Osteocyte (in vitro differentiated cells): ENCODE measurements at regions not wholly inside any gene's neighbourhood (a gene's known extent, or its start where the extent isn't known, plus 50 kb on each side); places are given as distances from the start of the nearest gene placed in this dataset.

Experiments
- DNase-seq: peaks from one replicate; pipeline ENCODE4 v3.0.0; 2021; ENCODE audit warnings: mixed read lengths; ENCODE audit not compliant: unreplicated experiment; ENCODE audit errors: extremely low spot score
- H3K27ac Mint-ChIP-seq: one replicate; pipeline ENCODE4 v1.8.0; 2021; ENCODE audit warnings: mild to moderate bottlenecking, mixed read lengths; ENCODE audit not compliant: unreplicated experiment
- H3K27me3 Mint-ChIP-seq: one replicate; pipeline ENCODE4 v1.8.0; 2021; ENCODE audit warnings: mixed read lengths; ENCODE audit not compliant: unreplicated experiment
- H3K36me3 Mint-ChIP-seq: one replicate; pipeline ENCODE4 v1.8.0; 2021; ENCODE audit warnings: mixed read lengths; ENCODE audit not compliant: unreplicated experiment
- H3K4me1 Mint-ChIP-seq: one replicate; pipeline ENCODE4 v1.8.0; 2021; ENCODE audit warnings: mixed read lengths; ENCODE audit not compliant: unreplicated experiment
- H3K4me3 Mint-ChIP-seq: one replicate; pipeline ENCODE4 v1.8.0; 2021; ENCODE audit warnings: mild to moderate bottlenecking, moderate library complexity, mixed read lengths; ENCODE audit not compliant: unreplicated experiment
- H3K9me3 Mint-ChIP-seq: one replicate; pipeline ENCODE4 v1.8.0; 2021; ENCODE audit warnings: mixed read lengths; ENCODE audit not compliant: unreplicated experiment
- CTCF ChIP-seq: fragments of 200-600 bp; sonication (generic); IDR thresholded peaks from 2 replicates; pipeline ENCODE4 v1.5.0; 2021; ENCODE audit warnings: antibody characterized with exemption, mild to moderate bottlenecking, moderate library complexity

GRCh38 chr6:41428996-41429421 is 93.6 kb downstream of the NCR2 start:
- peak overlapping the region; percentile 26 for H3K4me3 Mint-ChIP-seq
- no peaks in the 10 kb centered on the region for H3K36me3 Mint-ChIP-seq
- no peaks in the 10 kb centered on the region for H3K9me3 Mint-ChIP-seq
- H3K27ac Mint-ChIP-seq = peak overlapping the region; percentile 52
- DNase-seq = no peak
- TF ChIP-seq CTCF = no peak
- H3K27me3 Mint-ChIP-seq = no peaks in the 10 kb centered on the region
- H3K4me1 Mint-ChIP-seq = peaks cover 31% of the 10 kb centered on the region

GRCh38 chr6:41429506-41430504 is 94.4 kb downstream of the NCR2 start:
- H3K27ac Mint-ChIP-seq = peak overlapping the region; percentile 35
- DNase-seq = no peak
- no peak for TF ChIP-seq CTCF
- no peak overlapping the region for H3K4me3 Mint-ChIP-seq
- no peaks in the 10 kb centered on the region for H3K36me3 Mint-ChIP-seq
- no peaks in the 10 kb centered on the region for H3K27me3 Mint-ChIP-seq
- no peaks in the 10 kb centered on the region for H3K9me3 Mint-ChIP-seq
- H3K4me1 Mint-ChIP-seq = peaks cover 31% of the 10 kb centered on the region

- Mint-ChIP-seq H3K27ac (no peak overlapping the region), H3K4me3 (no peak overlapping the region), H3K4me1 (peaks cover 31% of the 10 kb centered on the region), H3K36me3 (no peaks in the 10 kb centered on the region), H3K9me3 (no peaks in the 10 kb centered on the region), H3K27me3 (no peaks in the 10 kb centered on the region)
- no peak for DNase-seq
- no peak for TF ChIP-seq CTCF
Measured at GRCh38 chr6:41430875-41431274, 95.5 kb downstream of the NCR2 start.

GRCh38 chr6:41432280-41432679 is 96.9 kb downstream of the NCR2 start:
- DNase-seq = no peak
- Mint-ChIP-seq H3K27me3 (peaks cover 3% of the 10 kb centered on the region), H3K36me3 (no peaks in the 10 kb centered on the region), H3K27ac (no peak overlapping the region), H3K4me1 (peaks cover 31% of the 10 kb centered on the region), H3K4me3 (no peak overlapping the region), H3K9me3 (no peaks in the 10 kb centered on the region)
- no peak for TF ChIP-seq CTCF

- no peak for DNase-seq
- TF ChIP-seq CTCF = no peak
- no peaks in the 10 kb centered on the region for H3K36me3 Mint-ChIP-seq
- peaks cover 17% of the 10 kb centered on the region for H3K4me1 Mint-ChIP-seq
- H3K27me3 Mint-ChIP-seq = peaks cover 20% of the 10 kb centered on the region
- H3K9me3 Mint-ChIP-seq = no peaks in the 10 kb centered on the region
- H3K4me3 Mint-ChIP-seq = no peak overlapping the region
- no peak overlapping the region for H3K27ac Mint-ChIP-seq
Measured at GRCh38 chr6:41434803-41435481, 99.5 kb downstream of the NCR2 start.
